Parathyroid adenoma (tissue), 2 donors: ENCODE measurements at regions not wholly inside any gene's neighbourhood (a gene's known extent, or its start where the extent isn't known, plus 50 kb on each side); places are given as distances from the start of the nearest gene placed in this dataset.

Experiments used
- H2AFZ ChIP-seq: fragments of 300-600 bp; sonication (generic); one replicate; pipeline ENCODE4 v1.7.0; 2017; ENCODE audit warnings: antibody characterized with exemption, mild to moderate bottlenecking
- H3K27ac ChIP-seq: fragments of 300-600 bp; sonication (generic); one replicate; pipeline ENCODE4 v1.7.0; 2017
- H3K27me3 ChIP-seq: fragments of 300-600 bp; sonication (generic); one replicate; pipeline ENCODE4 v1.7.0; 2017; ENCODE audit warnings: low read length; ENCODE audit not compliant: control insufficient read depth, insufficient read depth
- H3K36me3 ChIP-seq: fragments of 300-600 bp; sonication (generic); one replicate; pipeline ENCODE4 v1.7.0; 2017; ENCODE audit warnings: low read length; ENCODE audit not compliant: control insufficient read depth, insufficient read depth
- H3K4me1 ChIP-seq: fragments of 300-600 bp; sonication (generic); one replicate; pipeline ENCODE4 v1.7.0; 2017; ENCODE audit warnings: control low read depth
- H3K4me2 ChIP-seq: fragments of 300-600 bp; sonication (generic); one replicate; pipeline ENCODE4 v1.7.0; 2017; ENCODE audit warnings: low read length
- H3K4me3 ChIP-seq: fragments of 300-600 bp; sonication (generic); one replicate; pipeline ENCODE4 v1.7.0; 2017; ENCODE audit warnings: low read depth, low read length
- H3K79me2 ChIP-seq: fragments of 300-600 bp; sonication (generic); one replicate; pipeline ENCODE4 v1.7.0; 2017; ENCODE audit warnings: control low read depth
- H3K9ac ChIP-seq: fragments of 300-600 bp; sonication (generic); one replicate; pipeline ENCODE4 v1.7.0; 2017; ENCODE audit warnings: mild to moderate bottlenecking
- H3K9me3 ChIP-seq: fragments of 300-600 bp; sonication (generic); one replicate; pipeline ENCODE4 v1.7.0; 2017; ENCODE audit warnings: low read length; ENCODE audit not compliant: control insufficient read depth
- TF ChIP-seq, protein P1 (sequence below): fragments of 300-600 bp; sonication (generic); IDR thresholded peaks from one replicate; pipeline ENCODE4 v1.7.0; 2017; ENCODE audit warnings: antibody characterized with exemption, mild to moderate bottlenecking
- donor health status: primary hyperparathyroidism.

GRCh38 chr6:16976385-16977183, 125.3 kb upstream of the STMND1 start:
- Histone ChIP-seq H3K4me3 (no peak overlapping the region), H3K79me2 (no peaks in the 10 kb centered on the region), H3K4me1 (no peaks in the 10 kb centered on the region), H3K9me3 (no peaks in the 10 kb centered on the region), H2AFZ (no peak overlapping the region), H3K36me3 (no peaks in the 10 kb centered on the region), H3K4me2 (no peak overlapping the region), H3K9ac (no peak overlapping the region), H3K27me3 (no peaks in the 10 kb centered on the region), H3K27ac (no peak overlapping the region)
- TF ChIP-seq, protein P1, sequence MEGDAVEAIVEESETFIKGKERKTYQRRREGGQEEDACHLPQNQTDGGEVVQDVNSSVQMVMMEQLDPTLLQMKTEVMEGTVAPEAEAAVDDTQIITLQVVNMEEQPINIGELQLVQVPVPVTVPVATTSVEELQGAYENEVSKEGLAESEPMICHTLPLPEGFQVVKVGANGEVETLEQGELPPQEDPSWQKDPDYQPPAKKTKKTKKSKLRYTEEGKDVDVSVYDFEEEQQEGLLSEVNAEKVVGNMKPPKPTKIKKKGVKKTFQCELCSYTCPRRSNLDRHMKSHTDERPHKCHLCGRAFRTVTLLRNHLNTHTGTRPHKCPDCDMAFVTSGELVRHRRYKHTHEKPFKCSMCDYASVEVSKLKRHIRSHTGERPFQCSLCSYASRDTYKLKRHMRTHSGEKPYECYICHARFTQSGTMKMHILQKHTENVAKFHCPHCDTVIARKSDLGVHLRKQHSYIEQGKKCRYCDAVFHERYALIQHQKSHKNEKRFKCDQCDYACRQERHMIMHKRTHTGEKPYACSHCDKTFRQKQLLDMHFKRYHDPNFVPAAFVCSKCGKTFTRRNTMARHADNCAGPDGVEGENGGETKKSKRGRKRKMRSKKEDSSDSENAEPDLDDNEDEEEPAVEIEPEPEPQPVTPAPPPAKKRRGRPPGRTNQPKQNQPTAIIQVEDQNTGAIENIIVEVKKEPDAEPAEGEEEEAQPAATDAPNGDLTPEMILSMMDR: no peak

- H3K4me2 ChIP-seq: no peak overlapping the region
- no peaks in the 10 kb centered on the region for H3K9me3 ChIP-seq
- H3K36me3 ChIP-seq: no peaks in the 10 kb centered on the region
- H3K9ac ChIP-seq: no peak overlapping the region
- H2AFZ ChIP-seq: no peak overlapping the region
- no peak overlapping the region for H3K27ac ChIP-seq
- no peak overlapping the region for H3K4me3 ChIP-seq
- TF ChIP-seq, protein P1: no peak
- H3K79me2 ChIP-seq: no peaks in the 10 kb centered on the region
- H3K27me3 ChIP-seq: no peaks in the 10 kb centered on the region
- no peaks in the 10 kb centered on the region for H3K4me1 ChIP-seq
These were observed 127.0 kb upstream of the STMND1 start for GRCh38 chr6:16974704-16975359.

GRCh38 chr6:16974387-16974673, 127.5 kb upstream of the STMND1 start:
- Histone ChIP-seq H3K36me3 (no peaks in the 10 kb centered on the region), H3K4me1 (no peaks in the 10 kb centered on the region), H3K27ac (no peak overlapping the region), H3K4me3 (no peak overlapping the region), H3K9me3 (no peaks in the 10 kb centered on the region), H3K4me2 (no peak overlapping the region), H3K79me2 (no peaks in the 10 kb centered on the region), H2AFZ (no peak overlapping the region), H3K9ac (no peak overlapping the region), H3K27me3 (no peaks in the 10 kb centered on the region)
- TF ChIP-seq, protein P1: no peak

DNA sequence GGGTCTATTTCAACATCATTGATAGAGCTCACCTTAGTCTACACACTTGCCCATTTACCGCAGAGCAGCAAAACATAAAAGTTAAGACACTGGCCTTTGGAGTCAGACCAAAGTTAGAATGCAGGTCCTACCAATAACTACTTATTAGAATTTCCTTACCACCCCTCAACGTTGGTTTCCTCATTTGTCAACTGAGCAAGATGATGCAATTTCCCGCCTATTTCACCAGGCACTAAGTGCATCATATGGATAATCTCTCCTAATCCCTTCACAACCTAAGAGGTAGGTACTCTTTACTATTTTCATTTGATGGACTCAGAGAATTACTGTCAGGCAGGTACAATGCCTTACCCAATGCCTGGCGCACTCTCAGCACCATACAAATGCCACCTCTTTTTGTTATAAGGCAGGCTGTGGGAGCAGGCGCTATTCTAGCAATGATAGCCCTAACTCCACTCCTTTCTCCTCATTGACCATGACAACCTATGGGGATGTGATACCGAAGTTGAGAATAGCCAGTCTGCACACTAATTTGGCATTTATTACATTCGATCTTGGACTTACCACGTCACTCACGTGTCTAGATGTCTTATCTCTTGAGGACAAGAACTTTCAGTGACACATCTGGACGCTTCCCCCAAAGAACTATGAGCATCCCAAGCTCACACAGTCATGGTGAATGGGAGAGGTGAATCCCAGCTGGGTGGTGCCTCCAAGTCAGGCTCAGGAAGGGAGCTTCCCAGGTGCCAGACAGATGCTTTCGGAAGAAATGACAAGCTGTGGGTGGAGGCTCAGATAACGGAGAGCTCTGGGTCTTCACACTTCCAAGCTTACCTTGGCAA, 128.1 kb upstream of the STMND1 start:
- Histone ChIP-seq H3K4me2 (no peak overlapping the region), H3K9me3 (no peaks in the 10 kb centered on the region), H3K27ac (no peak overlapping the region), H3K27me3 (no peaks in the 10 kb centered on the region), H3K9ac (no peak overlapping the region), H3K79me2 (no peaks in the 10 kb centered on the region), H3K4me3 (no peak overlapping the region), H3K4me1 (no peaks in the 10 kb centered on the region), H2AFZ (no peak overlapping the region), H3K36me3 (no peaks in the 10 kb centered on the region)
- TF ChIP-seq, protein P1: no peak
